H9 (cell line): ENCODE measurements at regions not wholly inside any gene's neighbourhood (a gene's known extent, or its start where the extent isn't known, plus 50 kb on each side); places are given as distances from the start of the nearest gene placed in this dataset.

Source experiments
- DNase-seq: peaks from one replicate; pipeline ENCODE4 v3.0.0-alpha.2; 2017
- H2AFZ ChIP-seq: one replicate; pipeline ENCODE4 v1.6.1; 2013; ENCODE audit warnings: mild to moderate bottlenecking, low read length, control low read depth, moderate library complexity
- H2AK5ac ChIP-seq: 2 replicates; pipeline ENCODE4 v1.6.1; 2013; ENCODE audit warnings: low read length, control low read depth, mixed read lengths; ENCODE audit not compliant: insufficient read length
- H2BK120ac ChIP-seq: one replicate; pipeline ENCODE4 v1.6.1; 2013; ENCODE audit warnings: low read depth, mild to moderate bottlenecking, low read length, control low read depth, inconsistent platforms; ENCODE audit not compliant: poor library complexity, severe bottlenecking
- H2BK12ac ChIP-seq: 2 replicates; pipeline ENCODE4 v1.6.1; 2013; ENCODE audit warnings: low read length, control low read depth, mixed read lengths, low read depth; ENCODE audit not compliant: insufficient read length
- H2BK15ac ChIP-seq: 2 replicates; pipeline ENCODE4 v1.6.1; 2013; ENCODE audit warnings: low read depth, low read length, control low read depth
- H2BK20ac ChIP-seq: one replicate; pipeline ENCODE4 v1.6.1; 2013; ENCODE audit warnings: low read depth, mild to moderate bottlenecking, low read length, control low read depth, inconsistent platforms; ENCODE audit not compliant: poor library complexity, severe bottlenecking
- H2BK5ac ChIP-seq: 2 replicates; pipeline ENCODE4 v1.6.1; 2013; ENCODE audit warnings: low read length, control low read depth, mixed read lengths; ENCODE audit not compliant: insufficient read length
- H3K14ac ChIP-seq: 2 replicates; pipeline ENCODE4 v1.6.1; 2013; ENCODE audit warnings: low read length, control low read depth; ENCODE audit not compliant: insufficient read depth
- H3K18ac ChIP-seq: 2 replicates; pipeline ENCODE4 v1.6.1; 2013; ENCODE audit warnings: low read depth, mild to moderate bottlenecking, mixed read lengths, low read length, control low read depth; ENCODE audit not compliant: insufficient read length
- H3K23ac ChIP-seq: 2 replicates; pipeline ENCODE4 v1.6.1; 2013; ENCODE audit warnings: low read length, control low read depth, mixed read lengths, low read depth; ENCODE audit not compliant: insufficient read length
- H3K23me2 ChIP-seq: 2 replicates; pipeline ENCODE4 v1.6.1; 2013; ENCODE audit warnings: low read depth, mild to moderate bottlenecking, mixed read lengths, low read length, control low read depth; ENCODE audit not compliant: insufficient read length, poor library complexity, severe bottlenecking
- H3K27ac ChIP-seq: 2 replicates; pipeline ENCODE4 v1.5.1; 2013; ENCODE audit warnings: low read length, control low read depth, mixed read lengths, low read depth; ENCODE audit not compliant: insufficient read length
- H3K27me3 ChIP-seq: 2 replicates; pipeline ENCODE4 v1.6.1; 2013; ENCODE audit warnings: low read length, control low read depth, inconsistent platforms; ENCODE audit not compliant: insufficient read depth
- H3K4ac ChIP-seq: 2 replicates; pipeline ENCODE4 v1.6.1; 2013; ENCODE audit warnings: low read depth, mild to moderate bottlenecking, control low read depth, inconsistent platforms, low read length, moderate library complexity
- H3K4me1 ChIP-seq: 2 replicates; pipeline ENCODE4 v1.6.1; 2013; ENCODE audit warnings: low read length, control low read depth, inconsistent platforms; ENCODE audit not compliant: insufficient read depth
- H3K4me2 ChIP-seq: 2 replicates; pipeline ENCODE4 v1.6.1; 2013; ENCODE audit warnings: low read length, control low read depth, mixed read lengths; ENCODE audit not compliant: insufficient read length, insufficient read depth
- H3K56ac ChIP-seq: 2 replicates; pipeline ENCODE4 v1.6.1; 2013; ENCODE audit warnings: low read depth, mild to moderate bottlenecking, mixed read lengths, low read length, control low read depth; ENCODE audit not compliant: insufficient read length
- H3K79me1 ChIP-seq: 2 replicates; pipeline ENCODE4 v1.6.1; 2013; ENCODE audit warnings: low read depth, mild to moderate bottlenecking, moderate library complexity, low read length, control low read depth, inconsistent platforms; ENCODE audit not compliant: insufficient read depth, poor library complexity, severe bottlenecking
- H3K79me2 ChIP-seq: 2 replicates; pipeline ENCODE4 v1.6.1; 2013; ENCODE audit warnings: low read length, control low read depth, inconsistent platforms; ENCODE audit not compliant: insufficient read depth
- H3K9ac ChIP-seq: 2 replicates; pipeline ENCODE4 v1.6.1; 2013; ENCODE audit warnings: low read length, control low read depth, mixed read lengths; ENCODE audit not compliant: insufficient read length; ENCODE audit errors: extremely low read depth
- H3K9me3 ChIP-seq: one replicate; pipeline ENCODE4 v1.6.1; 2013; ENCODE audit warnings: low read depth, low read length, inconsistent platforms; ENCODE audit not compliant: control insufficient read depth
- H3T11ph ChIP-seq: one replicate; pipeline ENCODE4 v1.6.1; 2013; ENCODE audit warnings: mild to moderate bottlenecking, low read length, control low read depth, inconsistent platforms
- H4K20me1 ChIP-seq: one replicate; pipeline ENCODE4 v1.6.1; 2013; ENCODE audit not compliant: control insufficient read depth, insufficient read length, insufficient read depth
- H4K5ac ChIP-seq: 2 replicates; pipeline ENCODE4 v1.6.1; 2013; ENCODE audit warnings: low read depth, mild to moderate bottlenecking, mixed read lengths, low read length, control low read depth; ENCODE audit not compliant: insufficient read length
- H4K8ac ChIP-seq: replicated peaks from 2 replicates; pipeline ENCODE4 v1.6.1; 2013; ENCODE audit warnings: low read length, control low read depth, mixed read lengths, low read depth; ENCODE audit not compliant: insufficient read length
- H4K91ac ChIP-seq: 2 replicates; pipeline ENCODE4 v1.6.1; 2013; ENCODE audit warnings: low read depth, mild to moderate bottlenecking, moderate library complexity, mixed read lengths, low read length, control low read depth; ENCODE audit not compliant: insufficient read length
- H3K27ac Mint-ChIP-seq, 3 experiments: 2 replicates in 2 of 3; 3 replicates in 1 of 3; pipeline ENCODE4 v1.8.0; 2020 to 2021; ENCODE audit warnings: mixed read lengths in 3 of 3, mild to moderate bottlenecking in 1 of 3, moderate library complexity in 1 of 3
- H3K27me3 Mint-ChIP-seq: 2 replicates; pipeline ENCODE4 v1.8.0; 2021; ENCODE audit warnings: low read depth, mild to moderate bottlenecking, moderate library complexity, mixed read lengths
- H3K36me3 Mint-ChIP-seq, 3 experiments: 2 replicates in 2 of 3; 3 replicates in 1 of 3; pipeline ENCODE4 v1.8.0; 2020 to 2021; ENCODE audit warnings: low read depth in 3 of 3, mixed read lengths in 3 of 3; ENCODE audit not compliant: insufficient read depth in 1 of 3
- H3K4me1 Mint-ChIP-seq, 2 experiments: 2 replicates each; pipeline ENCODE4 v1.8.0; 2020; ENCODE audit warnings: mixed read lengths in 2 of 2
- H3K4me3 Mint-ChIP-seq, 2 experiments: 2 replicates in 1 of 2; 3 replicates in 1 of 2; pipeline ENCODE4 v1.8.0; 2020 to 2021; ENCODE audit warnings: mild to moderate bottlenecking in 2 of 2, mixed read lengths in 2 of 2, moderate library complexity in 1 of 2
- H3K9me3 Mint-ChIP-seq, 2 experiments: 2 replicates in 1 of 2; 3 replicates in 1 of 2; pipeline ENCODE4 v1.8.0; 2020; ENCODE audit warnings: mild to moderate bottlenecking in 2 of 2, mixed read lengths in 2 of 2, moderate library complexity in 1 of 2
- CTCF ChIP-seq: fragments of 200-600 bp; sonication (generic); conservative IDR thresholded peaks from 3 replicates; pipeline ENCODE4 v1.8.0; 2021; ENCODE audit warnings: antibody characterized with exemption, mild to moderate bottlenecking
- WGBS: extraction: QIAGEN DNeasy Blood & Tissue Kit; methylation state at CpG from one replicate; pipeline ENCODE4 v1.1.7; 2013; ENCODE audit warnings: missing lambda C conversion rate, low lambda C conversion rate, mixed read lengths; ENCODE audit not compliant: insufficient read length; ENCODE audit errors: extremely low coverage; 5-methylcytosine and 5-hydroxymethylcytosine counted together

- Histone ChIP-seq H3K56ac (no peak overlapping the region), H3K27me3 (no peaks in the 10 kb centered on the region), H4K91ac (no peak overlapping the region), H2AK5ac (no peak overlapping the region), H2BK12ac (no peak overlapping the region), H4K8ac (no peak overlapping the region), H3K23me2 (no peaks in the 10 kb centered on the region), H3K4ac (no peak overlapping the region), H3K4me1 (no peaks in the 10 kb centered on the region), H2BK20ac (no peak overlapping the region), H4K20me1 (no peaks in the 10 kb centered on the region), H3K79me1 (no peaks in the 10 kb centered on the region), H3K14ac (no peak overlapping the region), H2BK120ac (no peak overlapping the region), H2AFZ (no peak overlapping the region), H2BK15ac (no peak overlapping the region), H3K79me2 (no peaks in the 10 kb centered on the region), H2BK5ac (no peak overlapping the region), H4K5ac (no peak overlapping the region), H3K18ac (no peak overlapping the region), H3K23ac (no peak overlapping the region), H3T11ph (no peak overlapping the region), H3K9me3 (no peaks in the 10 kb centered on the region), H3K27ac (no peak overlapping the region), H3K4me2 (no peak overlapping the region), H3K9ac (no peak overlapping the region)
- WGBS = no CpG with 5 or more reads among the region's 2 CpGs
- Mint-ChIP-seq H3K27me3 (no peaks in the 10 kb centered on the region), H3K27ac (no peak overlapping the region), H3K4me1 (peaks cover 0 to 3% of the 10 kb centered on the region in 2 experiments; a peak in 2 of 4 replicates), H3K9me3 (no peaks in the 10 kb centered on the region), H3K36me3 (no peaks in the 10 kb centered on the region), H3K4me3 (no peak overlapping the region)
- TF ChIP-seq CTCF = no peak
- DNase-seq = no peak
Observed at GRCh38 chr2:192729369-192729768, 534.6 kb upstream of the TMEFF2 start.
